PC-3 (cell line): ENCODE measurements at regions not wholly inside any gene's neighbourhood (a gene's known extent, or its start where the extent isn't known, plus 50 kb on each side); places are given as distances from the start of the nearest gene placed in this dataset.

ENCODE experiments used
- EZH2 ChIP-seq: fragments of 300-600 bp; sonication (generic); IDR thresholded peaks from one replicate; pipeline ENCODE4 v1.6.1; 2017; ENCODE audit warnings: antibody characterized with exemption, mild to moderate bottlenecking, low read length; ENCODE audit not compliant: unreplicated experiment
- TF ChIP-seq, protein P1 (sequence below): fragments of 300-600 bp; sonication (generic); conservative IDR thresholded peaks from 2 replicates; pipeline ENCODE4 v1.5.1; 2017; ENCODE audit warnings: antibody characterized with exemption, low read depth, mild to moderate bottlenecking, low read length

GRCh38 chr2:7449298-7449697 is 532.1 kb downstream of the RNF144A start:
- TF ChIP-seq, protein P1, sequence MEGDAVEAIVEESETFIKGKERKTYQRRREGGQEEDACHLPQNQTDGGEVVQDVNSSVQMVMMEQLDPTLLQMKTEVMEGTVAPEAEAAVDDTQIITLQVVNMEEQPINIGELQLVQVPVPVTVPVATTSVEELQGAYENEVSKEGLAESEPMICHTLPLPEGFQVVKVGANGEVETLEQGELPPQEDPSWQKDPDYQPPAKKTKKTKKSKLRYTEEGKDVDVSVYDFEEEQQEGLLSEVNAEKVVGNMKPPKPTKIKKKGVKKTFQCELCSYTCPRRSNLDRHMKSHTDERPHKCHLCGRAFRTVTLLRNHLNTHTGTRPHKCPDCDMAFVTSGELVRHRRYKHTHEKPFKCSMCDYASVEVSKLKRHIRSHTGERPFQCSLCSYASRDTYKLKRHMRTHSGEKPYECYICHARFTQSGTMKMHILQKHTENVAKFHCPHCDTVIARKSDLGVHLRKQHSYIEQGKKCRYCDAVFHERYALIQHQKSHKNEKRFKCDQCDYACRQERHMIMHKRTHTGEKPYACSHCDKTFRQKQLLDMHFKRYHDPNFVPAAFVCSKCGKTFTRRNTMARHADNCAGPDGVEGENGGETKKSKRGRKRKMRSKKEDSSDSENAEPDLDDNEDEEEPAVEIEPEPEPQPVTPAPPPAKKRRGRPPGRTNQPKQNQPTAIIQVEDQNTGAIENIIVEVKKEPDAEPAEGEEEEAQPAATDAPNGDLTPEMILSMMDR: no peak
- TF ChIP-seq EZH2: no peak
